ENCODE measurements at regions not wholly inside any gene's neighbourhood (a gene's known extent, or its start where the extent isn't known, plus 50 kb on each side); places are given as distances from the start of the nearest gene placed in this dataset.

DNA sequence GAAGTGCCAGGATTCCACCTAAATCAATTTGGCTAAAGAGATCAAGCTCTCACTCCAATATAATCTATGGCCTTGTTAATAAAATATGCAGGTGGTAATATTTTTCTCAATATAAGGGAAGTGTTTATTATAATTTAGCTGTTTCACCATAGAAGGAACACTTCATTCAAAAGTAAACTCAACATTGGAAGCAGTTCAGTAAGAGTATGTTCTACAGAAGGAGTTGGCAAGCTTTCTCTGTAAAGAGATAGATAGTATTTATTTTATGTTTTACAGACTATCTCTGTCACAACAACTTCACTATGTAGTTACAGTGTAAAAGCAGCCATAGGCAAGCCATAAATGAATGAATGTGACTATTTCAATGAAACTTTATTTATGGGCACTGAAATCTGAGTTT lies 313.6 kb upstream of the ANO3 start:
- TF ChIP-seq, protein P1, sequence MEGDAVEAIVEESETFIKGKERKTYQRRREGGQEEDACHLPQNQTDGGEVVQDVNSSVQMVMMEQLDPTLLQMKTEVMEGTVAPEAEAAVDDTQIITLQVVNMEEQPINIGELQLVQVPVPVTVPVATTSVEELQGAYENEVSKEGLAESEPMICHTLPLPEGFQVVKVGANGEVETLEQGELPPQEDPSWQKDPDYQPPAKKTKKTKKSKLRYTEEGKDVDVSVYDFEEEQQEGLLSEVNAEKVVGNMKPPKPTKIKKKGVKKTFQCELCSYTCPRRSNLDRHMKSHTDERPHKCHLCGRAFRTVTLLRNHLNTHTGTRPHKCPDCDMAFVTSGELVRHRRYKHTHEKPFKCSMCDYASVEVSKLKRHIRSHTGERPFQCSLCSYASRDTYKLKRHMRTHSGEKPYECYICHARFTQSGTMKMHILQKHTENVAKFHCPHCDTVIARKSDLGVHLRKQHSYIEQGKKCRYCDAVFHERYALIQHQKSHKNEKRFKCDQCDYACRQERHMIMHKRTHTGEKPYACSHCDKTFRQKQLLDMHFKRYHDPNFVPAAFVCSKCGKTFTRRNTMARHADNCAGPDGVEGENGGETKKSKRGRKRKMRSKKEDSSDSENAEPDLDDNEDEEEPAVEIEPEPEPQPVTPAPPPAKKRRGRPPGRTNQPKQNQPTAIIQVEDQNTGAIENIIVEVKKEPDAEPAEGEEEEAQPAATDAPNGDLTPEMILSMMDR (conservative IDR thresholded peaks at IDR 0.05; ENCODE audit: low read depth, low read length), result no peak
- no peak for TF ChIP-seq EZH2 (IDR thresholded peaks at IDR 0.05; ENCODE audit: borderline replicate concordance, low read depth, low read length, poor library complexity, severe bottlenecking)
